ENCODE measurements at regions not wholly inside any gene's neighbourhood (a gene's known extent, or its start where the extent isn't known, plus 50 kb on each side); places are given as distances from the start of the nearest gene placed in this dataset.

- TF ChIP-seq CTCF (conservative IDR thresholded peaks at IDR 0.05; ENCODE audit: low read depth, low read length), result no peak
- no peak for TF ChIP-seq EZH2 (IDR thresholded peaks at IDR 0.05; ENCODE audit: borderline replicate concordance, low read depth, low read length, poor library complexity, severe bottlenecking)
Measured at GRCh38 chr21:43299441-43300277, 127.3 kb downstream of the SIK1 start.

Measured in A673 (cell line).